Spleen (tissue), 7 donors: ENCODE measurements at regions not wholly inside any gene's neighbourhood (a gene's known extent, or its start where the extent isn't known, plus 50 kb on each side); places are given as distances from the start of the nearest gene placed in this dataset.

Experiments
- POLR2AphosphoS5 ChIP-seq, 3 donors: sonication (generic); formaldehyde crosslinking; IDR thresholded peaks; one replicate each; pipeline ENCODE4 v1.5.1; 2017; ENCODE audit warnings: antibody characterized with exemption in 3 of 3
- TF ChIP-seq, protein P1 (sequence below), 11 experiments: fragments of 200-600 bp in 7 of 11; fragments of 450-650 bp in 4 of 11; sonication (generic) in 4 of 11; IDR thresholded peaks in 8 of 11; conservative IDR thresholded peaks in 3 of 11; 1 replicate in 7 of 11; 2 replicates in 4 of 11; pipeline versions ENCODE4 v1.4.0 to v1.8.0; 2016 to 2021; ENCODE audit warnings: antibody characterized with exemption in 11 of 11, inconsistent platforms in 4 of 11, mild to moderate bottlenecking in 1 of 11
- donor health status: DM: no; HTN: no; CAD: no; lungs with moderate emphysema.
- donor health status: DM: no; HTN: no; CAD: no.
- donor health status: DM: no; HTN: no; CAD: no.

DNA sequence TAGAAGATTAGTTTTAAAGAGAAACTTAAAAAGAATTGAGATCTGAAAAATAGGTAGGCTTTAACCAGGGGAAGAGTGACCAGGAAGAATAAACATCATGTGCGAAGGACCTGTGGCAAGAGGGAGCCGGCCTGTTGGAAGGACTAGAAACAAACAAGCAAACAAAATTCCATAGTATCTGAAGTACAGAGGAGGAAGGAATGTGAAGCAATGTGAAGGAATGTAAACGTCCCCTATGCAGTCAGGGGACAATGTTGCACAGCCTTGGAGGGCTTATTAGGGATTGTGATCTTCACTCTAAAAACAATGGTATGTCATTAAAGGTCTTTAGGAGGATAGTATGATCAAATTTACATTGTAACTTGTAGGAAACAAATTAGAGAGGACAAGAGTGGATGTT is 84.4 kb upstream of the PLCL2 start:
- TF ChIP-seq, protein P1, sequence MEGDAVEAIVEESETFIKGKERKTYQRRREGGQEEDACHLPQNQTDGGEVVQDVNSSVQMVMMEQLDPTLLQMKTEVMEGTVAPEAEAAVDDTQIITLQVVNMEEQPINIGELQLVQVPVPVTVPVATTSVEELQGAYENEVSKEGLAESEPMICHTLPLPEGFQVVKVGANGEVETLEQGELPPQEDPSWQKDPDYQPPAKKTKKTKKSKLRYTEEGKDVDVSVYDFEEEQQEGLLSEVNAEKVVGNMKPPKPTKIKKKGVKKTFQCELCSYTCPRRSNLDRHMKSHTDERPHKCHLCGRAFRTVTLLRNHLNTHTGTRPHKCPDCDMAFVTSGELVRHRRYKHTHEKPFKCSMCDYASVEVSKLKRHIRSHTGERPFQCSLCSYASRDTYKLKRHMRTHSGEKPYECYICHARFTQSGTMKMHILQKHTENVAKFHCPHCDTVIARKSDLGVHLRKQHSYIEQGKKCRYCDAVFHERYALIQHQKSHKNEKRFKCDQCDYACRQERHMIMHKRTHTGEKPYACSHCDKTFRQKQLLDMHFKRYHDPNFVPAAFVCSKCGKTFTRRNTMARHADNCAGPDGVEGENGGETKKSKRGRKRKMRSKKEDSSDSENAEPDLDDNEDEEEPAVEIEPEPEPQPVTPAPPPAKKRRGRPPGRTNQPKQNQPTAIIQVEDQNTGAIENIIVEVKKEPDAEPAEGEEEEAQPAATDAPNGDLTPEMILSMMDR (IDR thresholded peaks at IDR 0.05 in 8 of 11, conservative IDR thresholded peaks at IDR 0.05 in 3 of 11), result no peak
- no peak for TF ChIP-seq POLR2AphosphoS5 (IDR thresholded peaks at IDR 0.05)
